DND-41 (cell line): ENCODE measurements at regions not wholly inside any gene's neighbourhood (a gene's known extent, or its start where the extent isn't known, plus 50 kb on each side); places are given as distances from the start of the nearest gene placed in this dataset.

Experiments used
- EZH2 ChIP-seq: IDR thresholded peaks from 3 replicates; pipeline ENCODE4 v1.6.1; 2012; ENCODE audit warnings: borderline replicate concordance, low read depth, mild to moderate bottlenecking, moderate library complexity, low read length, inconsistent platforms; ENCODE audit not compliant: severe bottlenecking
- TF ChIP-seq, protein P1 (sequence below): IDR thresholded peaks from 2 replicates; pipeline ENCODE4 v1.5.1; 2012; ENCODE audit warnings: borderline replicate concordance, low read length, moderate library complexity, mild to moderate bottlenecking; ENCODE audit not compliant: poor library complexity, severe bottlenecking; ENCODE audit errors: extremely low read depth

- TF ChIP-seq, protein P1, sequence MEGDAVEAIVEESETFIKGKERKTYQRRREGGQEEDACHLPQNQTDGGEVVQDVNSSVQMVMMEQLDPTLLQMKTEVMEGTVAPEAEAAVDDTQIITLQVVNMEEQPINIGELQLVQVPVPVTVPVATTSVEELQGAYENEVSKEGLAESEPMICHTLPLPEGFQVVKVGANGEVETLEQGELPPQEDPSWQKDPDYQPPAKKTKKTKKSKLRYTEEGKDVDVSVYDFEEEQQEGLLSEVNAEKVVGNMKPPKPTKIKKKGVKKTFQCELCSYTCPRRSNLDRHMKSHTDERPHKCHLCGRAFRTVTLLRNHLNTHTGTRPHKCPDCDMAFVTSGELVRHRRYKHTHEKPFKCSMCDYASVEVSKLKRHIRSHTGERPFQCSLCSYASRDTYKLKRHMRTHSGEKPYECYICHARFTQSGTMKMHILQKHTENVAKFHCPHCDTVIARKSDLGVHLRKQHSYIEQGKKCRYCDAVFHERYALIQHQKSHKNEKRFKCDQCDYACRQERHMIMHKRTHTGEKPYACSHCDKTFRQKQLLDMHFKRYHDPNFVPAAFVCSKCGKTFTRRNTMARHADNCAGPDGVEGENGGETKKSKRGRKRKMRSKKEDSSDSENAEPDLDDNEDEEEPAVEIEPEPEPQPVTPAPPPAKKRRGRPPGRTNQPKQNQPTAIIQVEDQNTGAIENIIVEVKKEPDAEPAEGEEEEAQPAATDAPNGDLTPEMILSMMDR: no peak
- TF ChIP-seq EZH2: no peak
Observed at GRCh38 chr6:112881828-112882780, 535.0 kb downstream of the RFPL4B start.
